AG09319 (cell line): ENCODE measurements at regions not wholly inside any gene's neighbourhood (a gene's known extent, or its start where the extent isn't known, plus 50 kb on each side); places are given as distances from the start of the nearest gene placed in this dataset.
A peak's percentile ranks its signal among the peaks of the same experiment; 100 is the strongest.

Experiments used
- DNase-seq: peaks from one replicate; pipeline ENCODE4 v3.0.0-alpha.2; 2010; ENCODE audit warnings: low read depth; ENCODE audit errors: extremely low read depth
- CTCF ChIP-seq: IDR thresholded peaks from 2 replicates; pipeline ENCODE4 v1.5.1; 2011; ENCODE audit warnings: low read depth, mild to moderate bottlenecking, inconsistent platforms, low read length, moderate library complexity

DNA sequence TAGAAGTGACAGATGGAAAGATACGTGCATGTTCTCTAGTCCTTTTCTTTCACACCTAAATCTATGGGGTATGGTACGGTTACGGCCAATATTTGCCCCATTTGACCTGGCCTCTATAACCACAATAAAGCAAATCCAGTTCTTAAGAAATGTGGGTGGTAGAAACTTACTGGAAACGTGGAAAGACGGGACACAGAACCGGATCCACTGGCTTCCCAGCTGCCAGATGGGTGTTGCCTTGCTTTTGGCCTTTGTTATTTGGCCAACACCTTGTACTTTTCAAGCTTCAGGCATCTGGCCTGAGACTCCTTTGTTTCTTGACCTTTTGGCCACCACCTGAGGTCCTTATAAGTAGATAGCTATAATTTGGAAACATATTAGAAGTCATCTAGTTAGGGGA is 635.9 kb downstream of the SLC4A3 start:
- no peak for DNase-seq
- no peak for TF ChIP-seq CTCF

GRCh38 chr2:220269367-220269766 is 641.9 kb downstream of the SLC4A3 start:
- no peak for DNase-seq
- TF ChIP-seq CTCF = no peak

- no peak for DNase-seq
- no peak for TF ChIP-seq CTCF
Measured at GRCh38 chr2:220270481-220271070, 643.1 kb downstream of the SLC4A3 start.

DNA sequence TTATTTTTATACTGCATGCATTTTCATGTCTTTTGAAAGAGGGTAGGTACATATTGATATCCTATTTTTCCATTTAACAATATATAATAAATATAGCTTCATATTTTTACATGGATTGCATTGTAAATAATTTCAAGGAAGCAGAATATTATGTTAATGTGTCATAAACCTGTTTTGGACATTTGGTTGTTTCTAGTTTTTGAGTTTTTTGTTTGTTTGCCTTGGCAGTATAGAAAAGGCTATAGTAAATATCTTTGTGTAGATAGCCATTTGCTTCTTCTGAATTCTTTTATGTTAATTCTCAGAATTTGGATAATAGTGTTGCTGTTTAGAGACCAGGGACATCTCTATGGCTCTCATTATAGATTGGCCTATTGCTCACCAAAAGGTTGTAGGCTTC is 645.2 kb downstream of the SLC4A3 start:
- no peak for TF ChIP-seq CTCF
- DNase-seq = no peak

- no peak for DNase-seq
- no peak for TF ChIP-seq CTCF
Measured at GRCh38 chr2:220273082-220273481, 645.7 kb downstream of the SLC4A3 start.

GRCh38 chr2:220275454-220275853 is 648.0 kb downstream of the SLC4A3 start:
- DNase-seq = no peak
- no peak for TF ChIP-seq CTCF

DNA sequence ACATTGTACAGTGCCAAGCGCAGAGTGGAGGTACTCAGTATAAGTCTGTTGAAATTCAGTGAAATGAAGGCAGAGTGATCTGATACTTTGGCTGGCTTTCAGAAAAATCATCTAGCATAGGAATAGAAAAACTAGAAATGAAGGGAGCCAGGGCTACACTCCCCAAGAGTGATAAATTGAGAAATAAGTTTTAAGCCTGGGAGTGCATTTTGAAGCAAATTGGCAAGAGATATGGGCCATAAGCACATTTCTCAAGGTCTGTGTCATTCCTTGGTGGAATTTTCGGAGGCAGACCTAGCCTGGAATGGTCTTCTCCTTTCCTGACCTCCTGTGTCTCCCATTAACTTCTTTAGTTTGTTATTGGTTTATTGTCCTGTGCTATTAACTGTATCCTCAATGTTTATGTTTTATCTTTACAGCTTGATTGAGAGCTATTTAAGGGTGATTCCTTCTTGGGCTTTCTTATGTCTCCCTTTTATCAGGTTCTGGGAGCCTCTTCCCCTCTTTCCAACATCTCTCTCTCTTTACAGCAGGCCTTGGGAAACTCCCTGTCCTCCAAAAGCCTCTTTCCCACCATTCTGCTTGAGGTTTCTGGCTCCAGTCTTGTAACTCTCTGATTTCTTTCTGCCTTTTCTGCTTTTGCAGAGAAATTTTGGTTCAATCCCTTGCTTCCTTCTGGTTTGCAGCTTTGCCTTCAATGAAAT is 649.5 kb downstream of the SLC4A3 start:
- DNase-seq = peak; percentile 29

More for the DNA sequence above, 649.5 kb downstream of the SLC4A3 start:
- no peak for TF ChIP-seq CTCF
